HFF-Myc (cell line): ENCODE measurements at regions not wholly inside any gene's neighbourhood (a gene's known extent, or its start where the extent isn't known, plus 50 kb on each side); places are given as distances from the start of the nearest gene placed in this dataset.

ENCODE experiments used
- DNase-seq: peaks from one replicate; pipeline ENCODE4 v3.0.0-alpha.2; 2011; ENCODE audit warnings: low read depth; ENCODE audit errors: extremely low read depth
- H3K4me3 ChIP-seq: replicated peaks from 2 replicates; pipeline ENCODE4 v1.5.1; 2011; ENCODE audit warnings: low read depth, mild to moderate bottlenecking, control low read depth, low read length
- TF ChIP-seq, protein P1 (sequence below): IDR thresholded peaks from 2 replicates; pipeline ENCODE4 v1.5.1; 2012; ENCODE audit warnings: mild to moderate bottlenecking, low read depth, low read length, control low read depth; ENCODE audit errors: missing control alignments

DNA sequence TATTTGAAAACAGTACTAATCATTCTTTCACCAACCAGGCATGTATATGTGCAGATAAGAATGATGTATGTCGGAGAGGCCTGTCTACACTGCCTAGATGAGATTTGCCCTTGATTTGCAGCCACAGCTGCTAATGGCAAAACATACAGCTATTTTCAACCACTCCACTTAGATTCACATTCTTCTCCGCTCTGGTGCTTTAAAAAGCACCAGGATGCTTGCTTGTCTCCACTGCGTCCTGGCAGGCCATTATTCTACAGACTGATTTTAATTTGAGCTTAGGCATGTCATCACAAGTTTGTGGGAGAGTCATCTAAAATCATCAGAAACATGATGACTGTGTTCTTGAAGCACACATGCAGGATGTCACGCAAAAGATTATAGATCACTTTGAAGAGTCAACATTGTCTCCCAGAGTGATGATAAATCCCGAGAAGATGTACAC lies 119.0 kb upstream of the NRIP1 start:
- no peak overlapping the region for H3K4me3 ChIP-seq
- no peak for DNase-seq
- TF ChIP-seq, protein P1, sequence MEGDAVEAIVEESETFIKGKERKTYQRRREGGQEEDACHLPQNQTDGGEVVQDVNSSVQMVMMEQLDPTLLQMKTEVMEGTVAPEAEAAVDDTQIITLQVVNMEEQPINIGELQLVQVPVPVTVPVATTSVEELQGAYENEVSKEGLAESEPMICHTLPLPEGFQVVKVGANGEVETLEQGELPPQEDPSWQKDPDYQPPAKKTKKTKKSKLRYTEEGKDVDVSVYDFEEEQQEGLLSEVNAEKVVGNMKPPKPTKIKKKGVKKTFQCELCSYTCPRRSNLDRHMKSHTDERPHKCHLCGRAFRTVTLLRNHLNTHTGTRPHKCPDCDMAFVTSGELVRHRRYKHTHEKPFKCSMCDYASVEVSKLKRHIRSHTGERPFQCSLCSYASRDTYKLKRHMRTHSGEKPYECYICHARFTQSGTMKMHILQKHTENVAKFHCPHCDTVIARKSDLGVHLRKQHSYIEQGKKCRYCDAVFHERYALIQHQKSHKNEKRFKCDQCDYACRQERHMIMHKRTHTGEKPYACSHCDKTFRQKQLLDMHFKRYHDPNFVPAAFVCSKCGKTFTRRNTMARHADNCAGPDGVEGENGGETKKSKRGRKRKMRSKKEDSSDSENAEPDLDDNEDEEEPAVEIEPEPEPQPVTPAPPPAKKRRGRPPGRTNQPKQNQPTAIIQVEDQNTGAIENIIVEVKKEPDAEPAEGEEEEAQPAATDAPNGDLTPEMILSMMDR: no peak

- H3K4me3 ChIP-seq: no peak overlapping the region
- TF ChIP-seq, protein P1: no peak
- DNase-seq: no peak
Observed at GRCh38 chr21:15190412-15190811, 125.6 kb upstream of the NRIP1 start.

DNA sequence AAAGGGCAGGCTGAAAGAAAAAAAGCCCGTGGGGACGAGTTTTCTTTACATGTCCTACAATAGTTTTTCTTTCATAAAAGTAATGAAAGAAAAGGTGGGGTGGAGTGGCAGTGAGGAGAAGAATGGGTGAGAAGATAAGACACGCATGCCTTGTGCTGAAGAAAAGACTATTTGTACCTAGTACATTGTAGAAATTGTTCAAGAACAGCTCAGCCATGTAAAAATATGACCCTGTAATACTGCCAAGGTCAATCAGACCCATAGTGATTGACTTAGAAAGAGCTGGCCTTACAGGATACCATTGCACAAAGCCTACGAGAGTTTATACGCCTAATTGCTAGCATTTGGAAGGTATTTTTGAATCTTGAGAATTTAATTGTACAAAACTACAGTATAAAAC lies 126.0 kb upstream of the NRIP1 start:
- TF ChIP-seq, protein P1: no peak
- DNase-seq: no peak
- H3K4me3 ChIP-seq: no peak overlapping the region

DNA sequence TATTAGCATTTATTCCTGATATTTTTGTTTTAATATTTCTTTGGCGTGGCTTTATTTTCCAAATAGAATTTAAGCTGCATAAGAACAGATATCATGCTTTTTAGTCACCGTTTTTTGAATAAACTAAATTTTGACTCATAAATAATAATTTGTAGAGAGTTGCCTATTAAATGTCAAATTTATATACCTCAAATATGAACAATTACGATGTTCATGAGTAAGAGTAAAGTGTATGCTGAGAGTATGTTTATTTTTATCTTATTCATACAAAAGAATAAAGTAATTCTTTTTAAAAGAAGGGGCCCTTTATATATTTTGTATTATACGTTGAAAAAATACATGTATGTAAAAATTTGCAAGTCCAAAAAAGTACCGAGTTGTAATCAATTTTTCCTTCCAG lies 126.5 kb upstream of the NRIP1 start:
- TF ChIP-seq, protein P1: no peak

DNA sequence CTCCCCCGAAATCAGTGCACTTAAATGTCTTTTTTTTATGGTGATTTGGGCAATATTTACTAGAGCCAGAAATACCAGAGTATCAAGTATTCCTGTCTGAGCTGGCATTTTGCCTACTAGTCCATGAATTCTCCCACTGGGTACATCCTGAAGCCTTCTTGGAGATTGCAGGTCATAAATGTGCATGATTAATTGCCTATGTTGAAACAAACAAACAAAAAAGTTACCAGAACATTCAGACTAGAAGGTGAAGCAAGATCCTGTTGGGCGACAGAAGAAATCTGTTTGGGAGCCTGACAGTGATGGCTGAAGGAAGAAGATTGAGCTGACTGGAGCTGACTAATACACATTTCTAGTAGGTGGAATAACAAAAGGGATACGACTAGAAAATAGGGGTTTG lies 127.4 kb upstream of the NRIP1 start:
- TF ChIP-seq, protein P1: no peak
- no peak overlapping the region for H3K4me3 ChIP-seq
- no peak for DNase-seq

More for the DNA sequence above, 126.5 kb upstream of the NRIP1 start:
- no peak for DNase-seq
- H3K4me3 ChIP-seq: no peak overlapping the region

GRCh38 chr21:15193937-15194336 lies 129.1 kb upstream of the NRIP1 start:
- DNase-seq: no peak
- H3K4me3 ChIP-seq: no peak overlapping the region
- TF ChIP-seq, protein P1: no peak

DNA sequence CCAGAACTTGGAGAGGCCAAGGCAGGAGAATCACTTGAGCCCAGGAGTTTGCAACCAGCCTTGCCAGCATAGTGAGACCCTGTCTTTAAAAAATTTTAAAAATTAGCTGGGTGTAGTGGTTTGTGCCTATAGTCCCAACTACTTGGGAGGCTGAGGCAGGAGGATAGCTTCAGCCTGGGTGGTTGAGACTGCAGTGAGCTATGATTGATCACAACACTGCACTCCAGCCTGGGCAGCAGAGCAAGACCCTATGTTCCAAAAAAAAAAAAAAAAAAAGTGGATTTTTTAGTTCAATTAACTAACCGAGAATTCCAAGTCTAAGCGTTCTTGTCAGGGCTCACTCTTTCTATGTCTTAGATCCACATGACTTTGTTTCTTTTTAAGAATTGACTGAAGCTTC lies 130.3 kb upstream of the NRIP1 start:
- no peak for DNase-seq
- TF ChIP-seq, protein P1: no peak
- no peak overlapping the region for H3K4me3 ChIP-seq
